T-cell (primary cell): ENCODE measurements at regions not wholly inside any gene's neighbourhood (a gene's known extent, or its start where the extent isn't known, plus 50 kb on each side); places are given as distances from the start of the nearest gene placed in this dataset.

ENCODE experiments used
- ATAC-seq, 4 experiments: fragments of 200-7000 bp in 3 of 4; fragments of 150-1000 bp in 1 of 4; cut with Tn5 transposase; replicated peaks in 1 of 4; 1 replicate in 3 of 4; 2 replicates in 1 of 4; pipeline ENCODE4 v1.10.0; 2021; ENCODE audit warnings: moderate library complexity in 3 of 4, mild to moderate bottlenecking in 2 of 4, moderate number of reproducible peaks in 1 of 4
- CTCF ChIA-PET, 2 donors: fragments of 300-600 bp; sonication (Branson Sonifier 250); formaldehyde crosslinking; loops; one replicate each; lab custom pipeline; 2022; ENCODE audit warnings: antibody characterized with exemption in 2 of 2; lab: Charles Lee
- POLR2A ChIA-PET, 2 donors: fragments of 300-600 bp; sonication (Branson Sonifier 250); formaldehyde crosslinking; loops; one replicate each; lab custom pipeline; 2022; ENCODE audit warnings: antibody characterized with exemption in 2 of 2; lab: Charles Lee
- DNase-seq, 35 experiments: peaks; one replicate each; pipeline versions ENCODE4 v3.0.0 to v3.0.0-alpha.2; 2013 to 2023
- H3K27ac ChIP-seq: one replicate; pipeline ENCODE4 v1.5.1; 2013; ENCODE audit warnings: low read length
- H3K27me3 ChIP-seq, 2 experiments: replicated peaks in 1 of 2; 1 replicate in 1 of 2; 2 replicates in 1 of 2; pipeline versions ENCODE4 v1.6.1 to v1.7.0; 2013; ENCODE audit warnings: low read length in 1 of 2, mixed read lengths in 1 of 2; ENCODE audit not compliant: control insufficient read depth in 2 of 2, insufficient read depth in 2 of 2; ENCODE audit errors: extremely low read depth in 1 of 2
- H3K36me3 ChIP-seq, 2 donors: 1 replicate in 1 of 2; 2 replicates in 1 of 2; pipeline versions ENCODE4 v1.6.1 to v1.7.0; 2013; ENCODE audit warnings: low read length in 1 of 2; ENCODE audit not compliant: control insufficient read depth in 2 of 2, insufficient read depth in 1 of 2; ENCODE audit errors: extremely low read depth in 1 of 2
- H3K4me1 ChIP-seq, 2 experiments: 1 replicate in 1 of 2; 2 replicates in 1 of 2; pipeline versions ENCODE4 v1.6.1 to v1.7.0; 2013; ENCODE audit warnings: low read length in 2 of 2, mixed read lengths in 1 of 2; ENCODE audit not compliant: insufficient read depth in 2 of 2, control insufficient read depth in 1 of 2; ENCODE audit errors: extremely low read depth in 1 of 2
- H3K4me3 ChIP-seq, 2 donors: 1 replicate in 1 of 2; 2 replicates in 1 of 2; pipeline versions ENCODE4 v1.5.1 to v1.7.0; 2013; ENCODE audit warnings: mild to moderate bottlenecking in 2 of 2, low read length in 1 of 2, moderate library complexity in 1 of 2; ENCODE audit not compliant: control insufficient read depth in 1 of 2; ENCODE audit errors: extremely low read depth in 1 of 2
- H3K9me3 ChIP-seq: 2 replicates; pipeline ENCODE4 v1.7.0; 2013
- H3K27ac Mint-ChIP-seq, 2 donors: one replicate each; pipeline ENCODE4 v1.8.0; 2020 to 2021; ENCODE audit warnings: mild to moderate bottlenecking in 2 of 2, mixed read lengths in 2 of 2
- H3K27me3 Mint-ChIP-seq, 2 donors: one replicate each; pipeline ENCODE4 v1.8.0; 2021 to 2022; ENCODE audit warnings: mixed read lengths in 2 of 2
- H3K36me3 Mint-ChIP-seq: one replicate; pipeline ENCODE4 v1.8.0; 2021; ENCODE audit warnings: mixed read lengths
- H3K4me1 Mint-ChIP-seq, 3 donors: one replicate each; pipeline ENCODE4 v1.8.0; 2020 to 2022; ENCODE audit warnings: mixed read lengths in 3 of 3, mild to moderate bottlenecking in 1 of 3
- H3K4me3 Mint-ChIP-seq, 3 donors: one replicate each; pipeline ENCODE4 v1.8.0; 2020 to 2022; ENCODE audit warnings: mild to moderate bottlenecking in 3 of 3, mixed read lengths in 3 of 3, moderate library complexity in 3 of 3
- H3K9me3 Mint-ChIP-seq, 3 donors: one replicate each; pipeline ENCODE4 v1.8.0; 2020 to 2022; ENCODE audit warnings: mixed read lengths in 3 of 3
- WGBS: methylation state at CpG from one replicate; pipeline ENCODE4 v1.1.5; 2013; ENCODE audit warnings: missing lambda C conversion rate; ENCODE audit not compliant: insufficient coverage; 5-methylcytosine and 5-hydroxymethylcytosine counted together

- CTCF ChIA-PET, result interaction anchor here in 1 of 2 donors (0.6 kb wide), 1 partner anchor 401 kb away, joined by 5 read pairs; no protein-coding TSS in a partner anchor
- no peaks in the 10 kb centered on the region for H3K4me1 Mint-ChIP-seq
Observed at GRCh38 chr4:111221371-111221770, 598.5 kb upstream of the PITX2 start.

GRCh38 chr4:111228396-111228795 is 605.5 kb upstream of the PITX2 start:
- Histone ChIP-seq H3K4me3 (no peak overlapping the region), H3K27ac (no peak overlapping the region), H3K9me3 (no peaks in the 10 kb centered on the region), H3K27me3 (no peaks in the 10 kb centered on the region), H3K36me3 (no peaks in the 10 kb centered on the region), H3K4me1 (no peaks in the 10 kb centered on the region)
- DNase-seq (no peak), ATAC-seq (no peak)
- Mint-ChIP-seq H3K27ac (no peak overlapping the region), H3K4me3 (no peak overlapping the region), H3K36me3 (no peaks in the 10 kb centered on the region), H3K27me3 (no peaks in the 10 kb centered on the region), H3K9me3 (peaks cover 8 to 19% (median 10%) of the 10 kb centered on the region in 3 donors), H3K4me1 (no peaks in the 10 kb centered on the region)
- ChIA-PET POLR2A (no interaction called here), CTCF (no interaction called here)
- WGBS, result 100% methylated on average over 1 of the region's 1 CpG

More at GRCh38 chr4:111221371-111221770, 598.5 kb upstream of the PITX2 start:
- Mint-ChIP-seq H3K27me3 (no peaks in the 10 kb centered on the region), H3K36me3 (no peaks in the 10 kb centered on the region), H3K27ac (no peak overlapping the region), H3K4me3 (no peak overlapping the region), H3K9me3 (peaks cover 0 to 7% (median 2%) of the 10 kb centered on the region in 3 donors)
- POLR2A ChIA-PET, result no interaction called here
- Histone ChIP-seq H3K27me3 (no peaks in the 10 kb centered on the region), H3K4me1 (no peaks in the 10 kb centered on the region), H3K27ac (no peak overlapping the region), H3K4me3 (no peak overlapping the region), H3K9me3 (no peaks in the 10 kb centered on the region), H3K36me3 (no peaks in the 10 kb centered on the region)
- no peak for ATAC-seq
- DNase-seq, result no peak

GRCh38 chr4:111228874-111229273 is 606.0 kb upstream of the PITX2 start:
- Histone ChIP-seq H3K27me3 (no peaks in the 10 kb centered on the region), H3K4me3 (no peak overlapping the region), H3K27ac (no peak overlapping the region), H3K36me3 (no peaks in the 10 kb centered on the region), H3K4me1 (no peaks in the 10 kb centered on the region), H3K9me3 (no peaks in the 10 kb centered on the region)
- no peak for ATAC-seq
- no peaks in the 10 kb centered on the region for H3K27me3 Mint-ChIP-seq
- H3K4me1 Mint-ChIP-seq, result no peaks in the 10 kb centered on the region
- H3K36me3 Mint-ChIP-seq, result no peaks in the 10 kb centered on the region
- no peak overlapping the region for H3K27ac Mint-ChIP-seq
- H3K4me3 Mint-ChIP-seq, result no peak overlapping the region
- CTCF ChIA-PET, result no interaction called here
- peaks cover 8 to 19% (median 10%) of the 10 kb centered on the region in 3 donors for H3K9me3 Mint-ChIP-seq
- DNase-seq, result no peak
- POLR2A ChIA-PET, result no interaction called here
- WGBS, result no CpG with 5 or more reads among the region's 1 CpG

- no peak overlapping the region for H3K27ac Mint-ChIP-seq
- H3K4me3 Mint-ChIP-seq, result no peak overlapping the region
- H3K4me1 Mint-ChIP-seq, result no peaks in the 10 kb centered on the region
- H3K27me3 ChIP-seq, result peaks cover 0 to 2% of the 10 kb centered on the region in 2 experiments
- H3K36me3 Mint-ChIP-seq, result no peaks in the 10 kb centered on the region
- H3K4me3 ChIP-seq, result no peak overlapping the region
- H3K9me3 Mint-ChIP-seq, result peaks cover 8 to 19% (median 10%) of the 10 kb centered on the region in 3 donors
- H3K36me3 ChIP-seq, result no peaks in the 10 kb centered on the region
- CTCF ChIA-PET, result no interaction called here
- no peaks in the 10 kb centered on the region for H3K4me1 ChIP-seq
- no peak for DNase-seq
- no peak for ATAC-seq
- H3K27ac ChIP-seq, result no peak overlapping the region
- no peaks in the 10 kb centered on the region for H3K9me3 ChIP-seq
- H3K27me3 Mint-ChIP-seq, result no peaks in the 10 kb centered on the region
- POLR2A ChIA-PET, result no interaction called here
- no CpG with 5 or more reads among the region's 1 CpG for WGBS
Observed at GRCh38 chr4:111230265-111230664, 607.4 kb upstream of the PITX2 start.

GRCh38 chr4:111231281-111231680 is 608.4 kb upstream of the PITX2 start:
- H3K27ac ChIP-seq, result no peak overlapping the region
- DNase-seq (no peak), ATAC-seq (no peak)
- no peaks in the 10 kb centered on the region for H3K4me1 ChIP-seq
- ChIA-PET CTCF (no interaction called here), POLR2A (no interaction called here)
- Mint-ChIP-seq H3K27me3 (no peaks in the 10 kb centered on the region), H3K4me1 (no peaks in the 10 kb centered on the region), H3K9me3 (peaks cover 8 to 19% (median 10%) of the 10 kb centered on the region in 3 donors), H3K36me3 (no peaks in the 10 kb centered on the region), H3K27ac (no peak overlapping the region), H3K4me3 (no peak overlapping the region)
- H3K27me3 ChIP-seq, result peaks cover 0 to 2% of the 10 kb centered on the region in 2 experiments
- no peak overlapping the region for H3K4me3 ChIP-seq
- H3K9me3 ChIP-seq, result no peaks in the 10 kb centered on the region
- 75% methylated on average over 1 of the region's 4 CpGs for WGBS
- H3K36me3 ChIP-seq, result no peaks in the 10 kb centered on the region

GRCh38 chr4:111234939-111235338 is 612.1 kb upstream of the PITX2 start:
- H3K27ac Mint-ChIP-seq, result no peak overlapping the region
- Histone ChIP-seq H3K27ac (no peak overlapping the region), H3K4me1 (no peaks in the 10 kb centered on the region), H3K9me3 (no peaks in the 10 kb centered on the region), H3K27me3 (peaks cover 0 to 2% of the 10 kb centered on the region in 2 experiments), H3K4me3 (no peak overlapping the region), H3K36me3 (no peaks in the 10 kb centered on the region)
- no peaks in the 10 kb centered on the region for H3K36me3 Mint-ChIP-seq
- no peak for ATAC-seq
- POLR2A ChIA-PET, result no interaction called here
- DNase-seq, result no peak
- H3K4me1 Mint-ChIP-seq, result no peaks in the 10 kb centered on the region
- H3K4me3 Mint-ChIP-seq, result no peak overlapping the region
- WGBS, result 82% methylated on average over 5 of the region's 8 CpGs
- H3K9me3 Mint-ChIP-seq, result peaks cover 6 to 15% (median 7%) of the 10 kb centered on the region in 3 donors
- CTCF ChIA-PET, result interaction anchor here (0.6 kb wide), 2 partner anchors 1185 to 1333 kb away, joined by 3 read pairs; no protein-coding TSS in a partner anchor
- no peaks in the 10 kb centered on the region for H3K27me3 Mint-ChIP-seq

- H3K9me3 ChIP-seq, result no peaks in the 10 kb centered on the region
- no peaks in the 10 kb centered on the region for H3K36me3 ChIP-seq
- no peak overlapping the region for H3K4me3 Mint-ChIP-seq
- ChIA-PET CTCF (no interaction called here), POLR2A (no interaction called here)
- no peaks in the 10 kb centered on the region for H3K4me1 ChIP-seq
- H3K9me3 Mint-ChIP-seq, result peaks cover 0 to 6% (median 4%) of the 10 kb centered on the region in 3 donors
- H3K36me3 Mint-ChIP-seq, result no peaks in the 10 kb centered on the region
- no peak overlapping the region for H3K4me3 ChIP-seq
- H3K27me3 Mint-ChIP-seq, result no peaks in the 10 kb centered on the region
- no peaks in the 10 kb centered on the region for H3K27me3 ChIP-seq
- DNase-seq (no peak), ATAC-seq (no peak)
- no peak overlapping the region for H3K27ac ChIP-seq
- WGBS, result 100% methylated on average over 1 of the region's 5 CpGs
- no peaks in the 10 kb centered on the region for H3K4me1 Mint-ChIP-seq
- no peak overlapping the region for H3K27ac Mint-ChIP-seq
Observed at GRCh38 chr4:111263836-111264235, 641.0 kb upstream of the PITX2 start.
